ENCODE measurements at regions not wholly inside any gene's neighbourhood (a gene's known extent, or its start where the extent isn't known, plus 50 kb on each side); places are given as distances from the start of the nearest gene placed in this dataset.
"Not testable (repeated sequence)": the region's sequence is repeated elsewhere in the genome, so short reads cannot be mapped to it uniquely, and the experiment has no call there.

DNA sequence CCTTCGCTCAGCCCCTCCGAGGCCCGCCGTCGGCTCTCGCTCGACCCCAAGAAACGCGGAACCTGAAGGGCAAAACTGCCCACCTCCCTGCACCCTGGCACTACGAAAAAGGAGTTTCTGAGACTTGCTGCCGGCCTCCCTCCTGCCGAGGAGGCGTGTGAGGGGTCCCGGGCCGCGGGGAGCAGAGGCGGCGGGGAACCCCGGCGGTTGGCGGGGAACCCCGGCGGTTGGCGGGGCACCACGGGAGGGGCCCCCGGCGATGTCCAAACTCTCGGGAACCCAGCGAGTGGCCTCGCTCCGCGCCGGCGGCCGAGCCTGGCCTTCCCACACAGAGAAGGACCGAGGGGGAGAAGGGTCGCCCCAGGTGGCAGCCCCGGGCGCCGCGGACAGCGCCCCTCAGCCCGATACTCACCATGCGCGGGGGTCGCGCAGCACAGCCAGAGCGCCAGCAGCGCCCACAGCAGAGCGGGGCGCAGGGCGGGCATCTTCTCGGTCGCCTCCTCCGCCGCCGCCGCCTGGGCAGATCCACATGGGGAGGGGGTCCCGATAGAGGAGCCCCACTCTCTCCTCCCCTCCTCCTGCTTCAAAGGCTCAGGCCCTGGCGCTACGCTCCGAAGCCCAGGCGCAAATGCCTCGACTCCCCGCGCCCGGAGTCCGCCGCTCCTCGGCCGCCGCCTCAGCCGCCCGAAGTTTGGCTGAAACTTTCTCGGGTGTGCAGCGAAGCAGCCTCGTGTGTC is 69.4 kb upstream of the NUDT4B start:
- peak in 2 of 3 donors; percentile 4 to 11 for DNase-seq (ENCODE audit: low read depth in 3 of 3)

DNA sequence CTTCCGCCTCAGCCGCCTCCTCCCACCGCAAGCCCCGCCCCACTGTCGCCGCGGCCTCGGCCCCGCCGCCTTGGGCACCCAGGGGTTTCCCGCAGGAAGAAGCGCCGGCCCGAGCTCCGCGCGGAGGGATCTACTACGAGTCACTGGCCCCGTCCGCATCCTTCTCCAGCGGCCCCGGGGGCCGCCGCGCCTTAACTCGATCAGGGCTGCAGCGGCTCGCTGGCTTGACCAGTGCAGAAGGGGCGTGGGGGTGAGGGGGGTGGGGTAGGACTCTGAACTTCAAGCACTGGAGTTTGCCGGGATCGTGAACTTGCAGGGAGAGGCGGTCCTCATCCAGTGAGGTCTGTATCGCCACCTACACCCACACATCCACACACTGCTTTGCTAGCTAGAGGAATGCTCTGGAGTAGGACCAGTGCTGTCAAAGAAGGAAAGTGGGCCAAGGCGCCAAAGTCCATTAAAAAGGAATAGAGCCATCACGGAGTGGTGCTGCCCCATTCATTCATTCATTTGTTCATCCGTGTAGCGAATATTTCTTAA is 68.7 kb upstream of the NUDT4B start:
- DNase-seq (ENCODE audit: low read depth in 3 of 3): not testable (repeated sequence)

DNA sequence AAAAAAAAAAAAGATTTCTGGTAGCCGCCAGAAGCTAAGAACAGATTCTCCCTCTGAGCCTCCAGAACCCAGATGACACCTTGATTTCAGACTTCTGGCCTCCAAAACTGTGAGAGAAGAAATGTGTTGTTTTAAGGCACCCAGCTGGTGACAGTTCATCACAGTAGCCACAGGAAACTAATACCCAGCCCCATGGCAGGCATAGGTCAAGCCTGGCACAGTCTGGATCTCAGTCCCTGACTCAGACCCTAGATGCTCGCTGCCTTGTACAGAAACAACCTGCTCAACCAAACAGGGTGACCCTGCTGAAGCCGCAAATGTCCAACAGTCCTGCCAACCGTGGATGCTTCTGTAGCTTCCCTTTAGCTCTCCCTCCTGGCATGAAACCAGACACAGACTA is 61.8 kb upstream of the NUDT4B start:
- DNase-seq (ENCODE audit: low read depth in 3 of 3): not testable (repeated sequence)

DNA sequence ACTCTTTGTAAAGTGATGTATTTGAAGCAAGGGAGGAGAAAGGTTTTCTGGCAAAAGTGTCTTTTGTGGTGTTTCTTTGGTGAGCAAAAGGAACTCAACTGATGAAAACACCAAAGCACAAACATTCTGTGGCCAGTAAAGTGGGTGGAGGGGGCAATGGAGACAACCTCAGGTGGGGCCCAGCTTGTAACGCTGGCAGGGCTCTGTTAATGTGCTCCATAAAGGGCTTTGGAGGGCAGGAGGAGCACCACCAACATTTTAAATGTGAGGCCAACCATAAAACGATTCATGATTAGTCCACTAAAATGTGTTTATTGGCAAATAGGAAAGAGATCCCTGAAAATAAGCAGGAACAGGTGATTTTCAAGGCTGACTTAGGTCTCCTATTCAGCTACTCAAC is 61.2 kb upstream of the NUDT4B start:
- DNase-seq (ENCODE audit: low read depth in 3 of 3): not testable (repeated sequence)
